Gastroesophageal sphincter (tissue), 3 donors: ENCODE measurements at regions not wholly inside any gene's neighbourhood (a gene's known extent, or its start where the extent isn't known, plus 50 kb on each side); places are given as distances from the start of the nearest gene placed in this dataset.
"Not testable (repeated sequence)": the region's sequence is repeated elsewhere in the genome, so short reads cannot be mapped to it uniquely, and the experiment has no call there.

ENCODE experiments used
- EP300 ChIP-seq: sonication (generic); formaldehyde crosslinking; IDR thresholded peaks from one replicate; pipeline ENCODE4 v1.6.1; 2017; ENCODE audit warnings: antibody characterized with exemption, mild to moderate bottlenecking
- POLR2A ChIP-seq, 2 donors: fragments of 450-650 bp; IDR thresholded peaks; one replicate each; pipeline ENCODE4 v1.6.1; 2017; ENCODE audit warnings: antibody characterized with exemption in 2 of 2, mild to moderate bottlenecking in 2 of 2, moderate library complexity in 1 of 2
- POLR2AphosphoS5 ChIP-seq: sonication (generic); formaldehyde crosslinking; IDR thresholded peaks from one replicate; pipeline ENCODE4 v1.6.1; 2017; ENCODE audit warnings: antibody characterized with exemption
- TF ChIP-seq, protein P1 (sequence below), 4 experiments: fragments of 200-600 bp in 2 of 4; fragments of 450-650 bp in 2 of 4; sonication (generic) in 1 of 4; IDR thresholded peaks; one replicate each; pipeline ENCODE4 v1.5.1; 2017 to 2019; ENCODE audit warnings: antibody characterized with exemption in 4 of 4, mild to moderate bottlenecking in 2 of 4, moderate library complexity in 2 of 4

DNA sequence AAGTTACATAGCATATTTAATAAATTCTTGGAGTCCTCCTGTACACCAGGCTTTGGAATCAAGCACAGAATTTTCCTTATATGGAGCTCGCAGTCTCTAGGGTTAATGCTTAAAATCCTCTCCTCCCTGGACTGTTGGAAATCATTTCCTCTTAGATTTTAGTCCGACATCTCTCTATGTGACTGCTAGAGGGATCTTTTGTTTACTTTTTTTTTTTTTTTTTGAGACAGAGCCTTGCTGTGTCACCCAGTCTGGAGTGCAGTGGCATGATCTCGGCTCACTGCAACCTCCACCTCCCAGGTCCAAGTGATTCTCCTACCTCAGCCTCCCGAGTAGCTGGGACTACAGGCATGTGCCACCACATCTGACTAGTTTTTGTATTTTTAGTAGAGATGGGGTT, 84.1 kb upstream of the UMPS start:
- TF ChIP-seq, protein P1, sequence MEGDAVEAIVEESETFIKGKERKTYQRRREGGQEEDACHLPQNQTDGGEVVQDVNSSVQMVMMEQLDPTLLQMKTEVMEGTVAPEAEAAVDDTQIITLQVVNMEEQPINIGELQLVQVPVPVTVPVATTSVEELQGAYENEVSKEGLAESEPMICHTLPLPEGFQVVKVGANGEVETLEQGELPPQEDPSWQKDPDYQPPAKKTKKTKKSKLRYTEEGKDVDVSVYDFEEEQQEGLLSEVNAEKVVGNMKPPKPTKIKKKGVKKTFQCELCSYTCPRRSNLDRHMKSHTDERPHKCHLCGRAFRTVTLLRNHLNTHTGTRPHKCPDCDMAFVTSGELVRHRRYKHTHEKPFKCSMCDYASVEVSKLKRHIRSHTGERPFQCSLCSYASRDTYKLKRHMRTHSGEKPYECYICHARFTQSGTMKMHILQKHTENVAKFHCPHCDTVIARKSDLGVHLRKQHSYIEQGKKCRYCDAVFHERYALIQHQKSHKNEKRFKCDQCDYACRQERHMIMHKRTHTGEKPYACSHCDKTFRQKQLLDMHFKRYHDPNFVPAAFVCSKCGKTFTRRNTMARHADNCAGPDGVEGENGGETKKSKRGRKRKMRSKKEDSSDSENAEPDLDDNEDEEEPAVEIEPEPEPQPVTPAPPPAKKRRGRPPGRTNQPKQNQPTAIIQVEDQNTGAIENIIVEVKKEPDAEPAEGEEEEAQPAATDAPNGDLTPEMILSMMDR (IDR thresholded peaks at IDR 0.05) = not testable (repeated sequence)
- not testable (repeated sequence) for TF ChIP-seq POLR2A (IDR thresholded peaks at IDR 0.05); EP300; POLR2AphosphoS5
